B cell (primary cell): ENCODE measurements at regions not wholly inside any gene's neighbourhood (a gene's known extent, or its start where the extent isn't known, plus 50 kb on each side); places are given as distances from the start of the nearest gene placed in this dataset.

Source experiments
- ATAC-seq: fragments of 200-7000 bp; cut with Tn5 transposase; one replicate; pipeline ENCODE4 v1.10.0; 2021; ENCODE audit warnings: low read depth, mild to moderate bottlenecking, moderate number of reproducible peaks, moderate library complexity
- CTCF ChIA-PET: fragments of 350-600 bp; sonication (Branson Sonifier 250); formaldehyde crosslinking; loops from one replicate; lab custom pipeline; 2021; ENCODE audit warnings: antibody characterized with exemption, inconsistent platforms; lab: Charles Lee
- POLR2A ChIA-PET: fragments of 350-600 bp; sonication (Branson Sonifier 250); formaldehyde crosslinking; loops from one replicate; lab custom pipeline; 2021; ENCODE audit warnings: antibody characterized with exemption; lab: Charles Lee
- DNase-seq: peaks from one replicate; pipeline ENCODE4 v3.0.0; 2013
- H2AFZ ChIP-seq: 2 replicates; pipeline ENCODE4 v1.6.1; 2012; ENCODE audit warnings: mild to moderate bottlenecking, low read depth, low read length; ENCODE audit not compliant: insufficient read depth, poor library complexity, severe bottlenecking
- H3K27ac ChIP-seq, 2 donors: 1 replicate in 1 of 2; 2 replicates in 1 of 2; pipeline ENCODE4 v1.5.1; 2012 to 2013; ENCODE audit warnings: low read length in 2 of 2, mild to moderate bottlenecking in 2 of 2, moderate library complexity in 1 of 2
- H3K27me3 ChIP-seq, 4 experiments: fragments of 200-600 bp in 1 of 4; sonication (generic) in 1 of 4; replicated peaks in 1 of 4; 1 replicate in 2 of 4; 2 replicates in 2 of 4; pipeline versions ENCODE4 v1.6.1 to v1.7.0; 2013 to 2016; ENCODE audit warnings: low read length in 3 of 4, mild to moderate bottlenecking in 2 of 4, mixed read lengths in 1 of 4, moderate library complexity in 1 of 4; ENCODE audit not compliant: insufficient read depth in 4 of 4, control insufficient read depth in 3 of 4; ENCODE audit errors: control extremely low read depth in 1 of 4
- H3K36me3 ChIP-seq, 2 experiments: replicated peaks in 1 of 2; 1 replicate in 1 of 2; 2 replicates in 1 of 2; pipeline versions ENCODE4 v1.6.1 to v1.7.1; 2013; ENCODE audit warnings: low read length in 1 of 2; ENCODE audit not compliant: insufficient read depth in 2 of 2, control insufficient read depth in 1 of 2; ENCODE audit errors: control extremely low read depth in 1 of 2, extremely low read depth in 1 of 2
- H3K4me1 ChIP-seq, 2 donors: fragments of 200-600 bp in 1 of 2; sonication (generic) in 1 of 2; 1 replicate in 1 of 2; 2 replicates in 1 of 2; pipeline versions ENCODE4 v1.5.1 to v1.6.1; 2013 to 2017; ENCODE audit warnings: low read length in 2 of 2; ENCODE audit not compliant: control insufficient read depth in 2 of 2, insufficient read depth in 2 of 2
- H3K4me2 ChIP-seq: replicated peaks from 2 replicates; pipeline ENCODE3; 2012; ENCODE audit warnings: mild to moderate bottlenecking, low read depth, low read length; ENCODE audit not compliant: poor library complexity, severe bottlenecking
- H3K4me3 ChIP-seq, 5 experiments: fragments of 200-600 bp in 1 of 5; sonication (generic) in 1 of 5; 1 replicate in 3 of 5; 2 replicates in 2 of 5; pipeline versions ENCODE4 v1.5.1 to v1.7.0; 2011 to 2016; ENCODE audit warnings: low read length in 4 of 5, mild to moderate bottlenecking in 4 of 5, low read depth in 2 of 5, control low read depth in 1 of 5, moderate library complexity in 1 of 5; ENCODE audit not compliant: insufficient read depth in 1 of 5; ENCODE audit errors: control extremely low read depth in 1 of 5, extremely low read depth in 1 of 5
- H3K79me2 ChIP-seq: fragments of 200-600 bp; sonication (generic); one replicate; pipeline ENCODE4 v1.6.0; 2016; ENCODE audit warnings: low read length; ENCODE audit not compliant: control insufficient read depth, insufficient read depth
- H3K9ac ChIP-seq: fragments of 200-600 bp; sonication (generic); 2 replicates; pipeline ENCODE4 v1.6.1; 2017; ENCODE audit warnings: mild to moderate bottlenecking, low read length, moderate library complexity
- H3K9me3 ChIP-seq, 3 donors: one replicate each; pipeline versions ENCODE4 v1.6.1 to v1.7.1; 2013; ENCODE audit warnings: low read length in 2 of 3; ENCODE audit not compliant: control insufficient read depth in 2 of 3, insufficient read depth in 1 of 3; ENCODE audit errors: control extremely low read depth in 1 of 3
- H4K20me1 ChIP-seq: 2 replicates; pipeline ENCODE4 v1.6.0; 2012; ENCODE audit warnings: mild to moderate bottlenecking, low read length; ENCODE audit not compliant: insufficient read depth, control insufficient read depth, poor library complexity, severe bottlenecking
- H3K27ac Mint-ChIP-seq: one replicate; pipeline ENCODE4 v1.8.0; 2021; ENCODE audit warnings: mixed read lengths
- H3K27me3 Mint-ChIP-seq: one replicate; pipeline ENCODE4 v1.8.0; 2021; ENCODE audit warnings: mixed read lengths
- H3K4me1 Mint-ChIP-seq: one replicate; pipeline ENCODE4 v1.8.0; 2021; ENCODE audit warnings: mixed read lengths
- H3K4me3 Mint-ChIP-seq: one replicate; pipeline ENCODE4 v1.8.0; 2021; ENCODE audit warnings: mixed read lengths
- H3K9me3 Mint-ChIP-seq: one replicate; pipeline ENCODE4 v1.8.0; 2022; ENCODE audit warnings: mixed read lengths; ENCODE audit not compliant: insufficient read depth
- EZH2 ChIP-seq: IDR thresholded peaks from 2 replicates; pipeline ENCODE4 v1.6.1; 2012; ENCODE audit warnings: borderline replicate concordance, low read depth, mild to moderate bottlenecking, moderate library complexity, low read length; ENCODE audit not compliant: insufficient read depth, poor library complexity, severe bottlenecking
- WGBS: methylation state at CpG from one replicate; pipeline ENCODE4 v1.1.5; 2013; ENCODE audit warnings: missing lambda C conversion rate; ENCODE audit not compliant: insufficient coverage; 5-methylcytosine and 5-hydroxymethylcytosine counted together
- intact Hi-C: fragments of 100-400 bp; cut with micrococcal nuclease; formaldehyde crosslinking; loops from one replicate; pipeline ENCODE4 v1.10.0; 2022
- TF ChIP-seq, protein P1 (sequence below): fragments of 200-600 bp; IDR thresholded peaks from one replicate; pipeline ENCODE4 v1.8.0; 2022; ENCODE audit warnings: antibody characterized with exemption, mild to moderate bottlenecking

- CTCF ChIA-PET = no interaction called here
- no peak for ATAC-seq
- H3K4me3 ChIP-seq = no peak overlapping the region
- Mint-ChIP-seq H3K27ac (no peak overlapping the region), H3K27me3 (no peaks in the 10 kb centered on the region), H3K9me3 (no peaks in the 10 kb centered on the region), H3K4me1 (no peaks in the 10 kb centered on the region), H3K4me3 (no peak overlapping the region)
- intact Hi-C loops = no loop called here
- no peak overlapping the region for H3K27ac ChIP-seq
- 88% methylated on average over 1 of the region's 1 CpG for WGBS
- no peak for TF ChIP-seq EZH2
- TF ChIP-seq, protein P1, sequence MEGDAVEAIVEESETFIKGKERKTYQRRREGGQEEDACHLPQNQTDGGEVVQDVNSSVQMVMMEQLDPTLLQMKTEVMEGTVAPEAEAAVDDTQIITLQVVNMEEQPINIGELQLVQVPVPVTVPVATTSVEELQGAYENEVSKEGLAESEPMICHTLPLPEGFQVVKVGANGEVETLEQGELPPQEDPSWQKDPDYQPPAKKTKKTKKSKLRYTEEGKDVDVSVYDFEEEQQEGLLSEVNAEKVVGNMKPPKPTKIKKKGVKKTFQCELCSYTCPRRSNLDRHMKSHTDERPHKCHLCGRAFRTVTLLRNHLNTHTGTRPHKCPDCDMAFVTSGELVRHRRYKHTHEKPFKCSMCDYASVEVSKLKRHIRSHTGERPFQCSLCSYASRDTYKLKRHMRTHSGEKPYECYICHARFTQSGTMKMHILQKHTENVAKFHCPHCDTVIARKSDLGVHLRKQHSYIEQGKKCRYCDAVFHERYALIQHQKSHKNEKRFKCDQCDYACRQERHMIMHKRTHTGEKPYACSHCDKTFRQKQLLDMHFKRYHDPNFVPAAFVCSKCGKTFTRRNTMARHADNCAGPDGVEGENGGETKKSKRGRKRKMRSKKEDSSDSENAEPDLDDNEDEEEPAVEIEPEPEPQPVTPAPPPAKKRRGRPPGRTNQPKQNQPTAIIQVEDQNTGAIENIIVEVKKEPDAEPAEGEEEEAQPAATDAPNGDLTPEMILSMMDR = no peak
- H3K36me3 ChIP-seq = no peaks in the 10 kb centered on the region
- POLR2A ChIA-PET = no interaction called here
- no peaks in the 10 kb centered on the region for H4K20me1 ChIP-seq
- H3K79me2 ChIP-seq = no peaks in the 10 kb centered on the region
- no peaks in the 10 kb centered on the region for H3K27me3 ChIP-seq
- DNase-seq = no peak
- no peak overlapping the region for H2AFZ ChIP-seq
- H3K9ac ChIP-seq = no peak overlapping the region
- no peak overlapping the region for H3K4me2 ChIP-seq
- H3K4me1 ChIP-seq = no peaks in the 10 kb centered on the region
- H3K9me3 ChIP-seq = no peaks in the 10 kb centered on the region
Measured at GRCh38 chr6:103769431-103769830, 1090.3 kb downstream of the HACE1 start.

DNA sequence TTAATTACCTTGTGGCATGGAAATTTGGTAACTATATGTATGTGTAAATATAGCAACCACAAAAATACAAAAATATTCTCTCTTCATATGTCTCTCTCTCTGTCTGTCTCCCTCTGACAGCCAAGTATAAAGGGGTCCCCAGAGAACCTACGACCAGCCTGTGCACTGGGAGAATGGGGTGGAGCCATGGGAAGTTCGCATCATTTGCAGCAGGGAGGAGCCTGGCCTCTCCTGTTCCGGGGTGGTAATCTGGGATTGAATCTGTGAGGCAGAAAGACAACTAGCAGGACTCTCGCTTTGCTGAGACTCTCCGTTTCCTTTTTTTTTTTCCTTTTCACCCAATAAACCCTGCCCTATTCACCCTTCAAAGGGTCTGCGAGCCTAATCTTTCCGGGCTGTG lies 1109.1 kb downstream of the HACE1 start:
- Histone ChIP-seq H3K9ac (no peak overlapping the region), H3K79me2 (no peaks in the 10 kb centered on the region), H3K4me2 (no peak overlapping the region), H3K9me3 (peaks cover 0 to 3% (median 0%) of the 10 kb centered on the region in 3 donors), H3K36me3 (no peaks in the 10 kb centered on the region), H3K4me1 (no peaks in the 10 kb centered on the region), H4K20me1 (no peaks in the 10 kb centered on the region), H3K4me3 (no peak overlapping the region), H3K27ac (no peak overlapping the region), H3K27me3 (no peaks in the 10 kb centered on the region), H2AFZ (no peak overlapping the region)
- Mint-ChIP-seq H3K27me3 (no peaks in the 10 kb centered on the region), H3K27ac (no peak overlapping the region), H3K4me3 (no peak overlapping the region), H3K9me3 (no peaks in the 10 kb centered on the region), H3K4me1 (no peaks in the 10 kb centered on the region)
- DNase-seq (no peak), ATAC-seq (no peak)
- POLR2A ChIA-PET = no interaction called here
- CTCF ChIA-PET = no interaction called here
- TF ChIP-seq, protein P1 = no peak
- TF ChIP-seq EZH2 = no peak
- intact Hi-C loops = no loop called here
- WGBS = 65% methylated on average over 5 of the region's 7 CpGs
